Ascending aorta (tissue), 2 donors: ENCODE measurements at regions not wholly inside any gene's neighbourhood (a gene's known extent, or its start where the extent isn't known, plus 50 kb on each side); places are given as distances from the start of the nearest gene placed in this dataset.

ENCODE experiments used
- DNase-seq, 2 donors: peaks; one replicate each; pipeline ENCODE4 v3.0.0-alpha.2; 2019; ENCODE audit warnings: low spot score in 2 of 2
- H3K27ac ChIP-seq, 2 donors: fragments of 200-600 bp; sonication (generic); one replicate each; pipeline ENCODE4 v1.5.1; 2016 to 2017; ENCODE audit warnings: mild to moderate bottlenecking in 1 of 2
- H3K27me3 ChIP-seq: fragments of 200-600 bp; sonication (generic); one replicate; pipeline ENCODE4 v1.5.1; 2017
- H3K36me3 ChIP-seq, 2 donors: fragments of 200-600 bp; sonication (generic); one replicate each; pipeline ENCODE4 v1.5.1; 2016
- H3K4me1 ChIP-seq, 2 donors: fragments of 200-600 bp; sonication (generic); one replicate each; pipeline ENCODE4 v1.5.1; 2016 to 2017; ENCODE audit warnings: mild to moderate bottlenecking in 1 of 2
- H3K4me3 ChIP-seq, 2 donors: fragments of 200-600 bp; sonication (generic); one replicate each; pipeline ENCODE4 v1.5.1; 2016 to 2017; ENCODE audit warnings: mild to moderate bottlenecking in 1 of 2
- H3K9me3 ChIP-seq, 2 donors: fragments of 200-600 bp; sonication (generic); one replicate each; pipeline ENCODE4 v1.5.1; 2016
- CTCF ChIP-seq, 3 experiments: fragments of 200-600 bp in 2 of 3; fragments of 450-650 bp in 1 of 3; sonication (generic) in 2 of 3; IDR thresholded peaks; one replicate each; pipeline ENCODE4 v1.5.1; 2016 to 2019; ENCODE audit warnings: antibody characterized with exemption in 3 of 3, mild to moderate bottlenecking in 1 of 3, moderate library complexity in 1 of 3
- intact Hi-C: fragments of 100-400 bp; cut with DNase I; formaldehyde crosslinking; loops from one replicate; pipeline ENCODE4 v1.15.1; 2023

GRCh38 chr6:113006494-113006893 is 659.4 kb downstream of the RFPL4B start:
- DNase-seq, result no peak
- intact Hi-C loops, result no loop called here

GRCh38 chr6:113009682-113010081 is 662.6 kb downstream of the RFPL4B start:
- no peaks in the 10 kb centered on the region for H3K9me3 ChIP-seq
- H3K4me1 ChIP-seq, result peaks cover 0 to 3% of the 10 kb centered on the region in 2 donors
- TF ChIP-seq CTCF (IDR thresholded peaks at IDR 0.05), result no peak
- H3K36me3 ChIP-seq, result no peaks in the 10 kb centered on the region
- no peak overlapping the region for H3K27ac ChIP-seq
- no peaks in the 10 kb centered on the region for H3K27me3 ChIP-seq
- intact Hi-C loops, result no loop called here
- DNase-seq, result no peak
- H3K4me3 ChIP-seq, result no peak overlapping the region

More at GRCh38 chr6:113006494-113006893, 659.4 kb downstream of the RFPL4B start:
- Histone ChIP-seq H3K4me1 (no peaks in the 10 kb centered on the region), H3K27me3 (no peaks in the 10 kb centered on the region), H3K4me3 (no peak overlapping the region), H3K9me3 (no peaks in the 10 kb centered on the region), H3K27ac (no peak overlapping the region), H3K36me3 (no peaks in the 10 kb centered on the region)
- TF ChIP-seq CTCF (IDR thresholded peaks at IDR 0.05), result no peak

DNA sequence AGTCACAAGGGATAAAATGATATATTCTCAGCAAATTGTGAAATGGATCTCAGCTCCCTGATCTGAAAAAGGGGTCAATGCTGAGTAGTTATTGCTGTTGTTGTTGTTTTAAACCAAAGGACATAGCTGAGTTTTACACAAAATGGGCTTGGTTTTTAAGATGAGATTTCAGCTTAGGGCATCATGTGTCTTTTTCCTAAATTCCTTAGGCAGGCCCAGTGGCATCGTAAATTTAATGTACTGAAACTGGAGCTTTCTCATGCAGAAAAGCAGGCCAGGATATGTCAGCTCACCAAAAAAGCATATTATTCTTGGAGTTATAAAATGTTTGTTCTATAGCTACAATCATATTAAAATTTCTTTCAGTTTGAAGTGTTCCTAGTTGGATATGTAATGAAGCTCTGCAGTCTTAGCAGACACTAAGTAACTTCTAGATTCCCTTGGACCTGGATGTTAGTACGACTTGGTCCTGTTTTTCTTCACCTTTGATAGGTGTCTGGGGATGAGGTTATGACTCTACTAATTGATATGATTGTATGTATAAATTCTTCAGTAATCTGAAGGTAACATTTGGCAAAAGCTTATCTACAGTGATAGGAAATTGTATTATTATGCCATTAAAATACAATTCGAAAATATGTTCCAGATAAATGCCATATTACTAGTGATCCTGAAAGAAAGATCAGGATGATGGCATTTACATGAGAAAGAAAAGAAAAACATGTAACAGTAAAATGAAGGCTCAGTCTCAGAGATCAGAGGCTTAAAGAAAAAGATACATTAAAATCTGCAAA is 663.3 kb downstream of the RFPL4B start:
- Histone ChIP-seq H3K4me3 (no peak overlapping the region), H3K36me3 (no peaks in the 10 kb centered on the region), H3K4me1 (peaks cover 0 to 3% of the 10 kb centered on the region in 2 donors), H3K9me3 (no peaks in the 10 kb centered on the region), H3K27ac (no peak overlapping the region), H3K27me3 (no peaks in the 10 kb centered on the region)
- intact Hi-C loops, result no loop called here
- no peak for TF ChIP-seq CTCF (IDR thresholded peaks at IDR 0.05)
- no peak for DNase-seq

DNA sequence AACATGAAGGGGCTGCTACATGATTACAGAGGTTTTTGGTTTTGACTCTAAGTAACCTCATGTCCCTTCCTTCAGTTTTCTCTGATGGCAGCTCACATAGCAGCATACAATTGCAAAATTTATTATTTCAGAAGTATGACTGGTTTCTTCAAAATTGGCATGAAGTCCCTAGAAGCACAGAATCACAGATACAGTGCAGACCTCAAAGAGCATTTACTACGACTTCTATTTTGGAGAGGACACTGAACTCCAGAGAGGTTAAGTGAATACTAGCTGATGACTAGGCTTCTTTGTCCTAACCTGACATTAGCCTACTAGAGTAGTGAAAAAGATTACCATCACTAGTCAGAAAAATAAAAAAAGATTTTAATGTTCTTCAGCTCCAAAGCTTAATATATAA is 664.3 kb downstream of the RFPL4B start:
- intact Hi-C loops, result no loop called here
- Histone ChIP-seq H3K4me1 (peaks cover 0 to 3% of the 10 kb centered on the region in 2 donors), H3K27me3 (no peaks in the 10 kb centered on the region), H3K36me3 (no peaks in the 10 kb centered on the region), H3K9me3 (no peaks in the 10 kb centered on the region), H3K4me3 (no peak overlapping the region), H3K27ac (no peak overlapping the region)
- no peak for DNase-seq
- TF ChIP-seq CTCF (IDR thresholded peaks at IDR 0.05), result no peak

DNA sequence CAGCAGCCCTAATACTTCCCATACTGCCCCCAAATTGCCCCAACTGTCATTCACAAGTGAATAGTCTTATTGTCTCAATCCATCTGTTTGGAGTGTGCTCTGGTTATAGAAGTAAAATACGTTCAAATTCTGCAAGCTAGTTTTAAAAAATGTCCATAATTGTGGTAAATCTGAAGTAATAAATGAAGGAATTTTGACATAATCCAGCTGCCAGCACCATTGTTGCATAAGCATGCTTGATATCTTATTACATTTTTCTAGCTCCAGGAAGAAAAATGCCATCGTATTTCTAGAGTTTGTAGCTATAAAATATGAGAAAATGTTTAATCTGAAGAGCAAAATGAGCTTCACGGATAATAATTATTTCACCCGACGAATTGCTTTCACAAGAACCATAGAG is 664.7 kb downstream of the RFPL4B start:
- DNase-seq, result no peak
- Histone ChIP-seq H3K36me3 (no peaks in the 10 kb centered on the region), H3K27ac (no peak overlapping the region), H3K27me3 (no peaks in the 10 kb centered on the region), H3K9me3 (no peaks in the 10 kb centered on the region), H3K4me1 (peaks cover 0 to 3% of the 10 kb centered on the region in 2 donors), H3K4me3 (no peak overlapping the region)
- no peak for TF ChIP-seq CTCF (IDR thresholded peaks at IDR 0.05)
- intact Hi-C loops, result no loop called here
